GM23248 (cell line): ENCODE measurements at regions not wholly inside any gene's neighbourhood (a gene's known extent, or its start where the extent isn't known, plus 50 kb on each side); places are given as distances from the start of the nearest gene placed in this dataset.

ENCODE experiments used
- EZH2 ChIP-seq: fragments of 200-600 bp; sonication (generic); IDR thresholded peaks from 2 replicates; pipeline ENCODE4 v1.6.1; 2018; ENCODE audit warnings: antibody characterized with exemption, mild to moderate bottlenecking; ENCODE audit not compliant: insufficient read depth, poor library complexity, severe bottlenecking
- EZH2phosphoT487 ChIP-seq: fragments of 200-600 bp; sonication (generic); IDR thresholded peaks from 2 replicates; pipeline ENCODE4 v1.6.1; 2018; ENCODE audit warnings: antibody characterized with exemption, moderate library complexity, mild to moderate bottlenecking, low read depth; ENCODE audit not compliant: insufficient read depth

DNA sequence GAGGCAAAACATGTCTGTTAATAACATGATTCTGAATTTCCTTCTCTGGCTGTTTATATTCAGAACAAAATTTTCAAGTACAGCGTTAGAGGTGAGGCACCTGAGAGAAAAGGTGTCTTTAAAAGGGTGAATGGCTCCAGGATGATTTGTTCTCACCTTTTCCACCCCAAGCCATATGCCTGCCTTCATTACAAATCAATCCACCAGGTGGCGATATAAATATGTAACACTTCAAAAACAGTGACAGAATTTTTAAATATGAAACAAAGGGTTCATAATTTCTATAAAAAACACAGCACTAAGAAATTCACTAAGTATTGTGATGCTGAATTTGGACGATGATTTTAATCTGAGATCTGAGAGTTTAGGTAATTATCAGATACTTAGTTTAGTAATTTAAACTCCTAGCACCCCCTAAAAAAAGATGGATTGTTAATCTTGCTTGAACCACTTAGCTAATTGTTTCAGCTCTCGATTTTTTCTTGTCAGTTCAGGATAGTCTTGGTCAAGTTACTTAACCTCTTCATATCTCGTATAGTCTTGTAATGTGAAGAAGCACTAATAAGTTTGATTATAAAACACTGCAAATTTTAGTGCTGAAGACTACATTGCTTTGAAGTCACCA, 528.8 kb downstream of the CPS1 start:
- TF ChIP-seq EZH2 = no peak
- no peak for TF ChIP-seq EZH2phosphoT487
